ENCODE measurements at regions not wholly inside any gene's neighbourhood (a gene's known extent, or its start where the extent isn't known, plus 50 kb on each side); places are given as distances from the start of the nearest gene placed in this dataset.

- TF ChIP-seq TAF1 (IDR thresholded peaks at IDR 0.05; ENCODE audit: borderline replicate concordance, low read depth, low read length) = no peak
- TF ChIP-seq YY1 (IDR thresholded peaks at IDR 0.05; ENCODE audit: low read depth, low read length) = no peak
- no peak for TF ChIP-seq CTCF (IDR thresholded peaks at IDR 0.05 in 2 of 3, conservative IDR thresholded peaks at IDR 0.05 in 1 of 3; ENCODE audit: control insufficient read depth in 2 of 3, extremely low read depth in 1 of 3, insufficient read depth in 1 of 3, low read depth in 3 of 3, low read length in 3 of 3)
- no peak for TF ChIP-seq MYC (IDR thresholded peaks at IDR 0.05; ENCODE audit: insufficient read depth, insufficient read length, insufficient replicate concordance, low read length, severe bottlenecking)
- TF ChIP-seq POLR2AphosphoS5 (IDR thresholded peaks at IDR 0.05; ENCODE audit: low read length) = no peak
- no peak for TF ChIP-seq ATF2 (IDR thresholded peaks at IDR 0.05; ENCODE audit: low read length)
- TF ChIP-seq ZZZ3 (IDR thresholded peaks at IDR 0.05; ENCODE audit: control insufficient read depth, insufficient read length, low read depth) = no peak
- TF ChIP-seq IKZF2 (IDR thresholded peaks at IDR 0.05) = no peak
- no peak for TF ChIP-seq ASH2L (IDR thresholded peaks at IDR 0.05; ENCODE audit: borderline replicate concordance, low read depth)
- TF ChIP-seq SMAD1 (IDR thresholded peaks at IDR 0.05; ENCODE audit: low read depth, partially characterized antibody) = no peak
- no peak for TF ChIP-seq EZH2 (IDR thresholded peaks at IDR 0.05; ENCODE audit: borderline replicate concordance, control insufficient read depth, low read depth, low read length)
- TF ChIP-seq E2F4 (IDR thresholded peaks at IDR 0.05; ENCODE audit: low read depth, low read length) = no peak
- TF ChIP-seq BMI1 (IDR thresholded peaks at IDR 0.05; ENCODE audit: borderline replicate concordance) = no peak
Observed at GRCh38 chr16:58837950-58838349, 103.8 kb upstream of the GOT2 start.
